ENCODE measurements at regions not wholly inside any gene's neighbourhood (a gene's known extent, or its start where the extent isn't known, plus 50 kb on each side); places are given as distances from the start of the nearest gene placed in this dataset.
A peak's percentile ranks its signal among the peaks of the same experiment; 100 is the strongest.
"Not testable (repeated sequence)": the region's sequence is repeated elsewhere in the genome, so short reads cannot be mapped to it uniquely, and the experiment has no call there.

DNA sequence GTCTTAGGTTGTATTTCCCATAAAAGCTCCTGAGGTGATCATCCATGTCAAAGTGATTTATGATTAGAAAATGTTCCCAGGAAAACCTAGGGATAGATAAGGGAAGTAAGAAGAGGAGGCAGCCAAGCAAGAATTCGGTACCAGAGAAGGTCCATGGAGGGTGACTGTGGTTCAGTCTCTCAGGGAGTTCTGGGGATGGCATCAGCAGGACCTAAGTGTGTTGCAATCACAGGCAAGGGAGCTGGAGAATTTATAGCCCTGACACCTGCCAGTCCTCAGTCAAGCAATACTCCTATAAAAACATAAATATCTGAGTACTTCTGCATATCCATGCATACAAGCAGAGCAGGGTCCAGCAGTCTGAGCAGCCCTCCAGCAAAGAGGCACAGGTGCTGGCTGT lies 95.6 kb upstream of the TOPAZ1 start:
- DNase-seq: no peak

DNA sequence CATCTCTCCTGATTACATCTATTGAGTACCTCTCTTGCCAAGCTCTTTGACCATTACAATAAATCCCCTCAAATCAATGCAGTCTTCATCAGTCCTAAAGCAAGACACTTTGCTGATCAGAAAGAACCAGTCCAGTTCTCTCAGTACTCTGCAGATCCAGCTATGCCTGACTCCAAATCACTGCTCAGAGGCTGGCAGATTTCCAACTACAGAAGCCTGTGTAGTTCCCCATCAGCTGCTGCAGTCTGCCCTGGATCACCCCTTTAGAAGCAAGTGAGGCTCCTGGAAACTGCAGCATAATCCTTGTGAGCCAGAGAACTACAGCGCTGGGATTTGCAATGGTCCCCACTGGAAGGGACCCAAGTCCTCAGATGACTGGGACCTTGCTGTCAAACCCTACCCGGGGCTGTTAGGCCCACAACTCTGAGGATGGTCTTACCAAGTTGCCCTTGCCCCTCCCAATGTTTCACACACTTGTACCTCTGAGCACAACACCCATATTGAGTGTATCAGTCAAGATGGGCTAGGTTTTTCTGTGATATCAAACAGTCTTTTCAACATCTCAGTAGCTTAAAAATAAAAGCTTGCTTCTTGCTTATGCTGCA lies 81.9 kb upstream of the TOPAZ1 start:
- no peak for DNase-seq

DNA sequence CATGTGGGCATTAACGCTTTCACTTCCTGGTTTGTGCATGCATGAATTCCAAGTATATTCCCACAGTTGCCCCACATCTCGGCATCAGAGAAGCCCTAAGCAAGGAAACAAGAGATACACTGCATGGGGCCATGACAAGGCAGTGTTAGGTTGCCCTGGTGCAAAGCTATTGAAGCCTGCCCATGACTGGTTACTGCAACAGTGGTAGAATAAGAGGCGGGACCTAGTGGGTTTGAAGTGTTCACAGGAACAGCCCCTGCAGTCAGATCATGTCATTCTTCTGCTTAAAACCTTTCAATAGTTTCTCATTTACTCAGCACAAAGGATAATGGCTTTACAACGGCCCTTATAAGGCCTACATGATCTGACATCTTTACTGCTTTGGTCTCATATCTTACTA lies 80.9 kb upstream of the TOPAZ1 start:
- no peak for DNase-seq

DNA sequence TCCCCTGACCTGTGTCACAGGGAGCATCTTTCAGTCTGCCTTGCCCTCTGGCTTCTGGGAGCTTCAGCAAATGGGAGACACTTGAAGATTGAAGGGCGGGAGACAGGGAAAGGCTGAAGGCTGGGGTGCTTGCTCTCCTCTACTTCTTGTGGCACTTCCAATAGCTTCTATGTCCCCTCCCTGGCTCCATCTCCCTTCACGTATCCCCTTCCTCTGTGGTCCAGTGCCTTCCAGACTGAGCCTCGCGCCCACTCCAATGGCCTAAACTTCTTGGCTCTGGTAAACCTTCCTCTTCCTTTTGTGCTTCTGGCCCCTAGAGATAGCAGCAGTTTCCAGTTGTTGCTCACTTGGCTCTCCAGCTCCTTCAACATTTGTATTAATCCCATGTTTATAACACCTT lies 69.8 kb upstream of the TOPAZ1 start:
- no peak for DNase-seq

DNA sequence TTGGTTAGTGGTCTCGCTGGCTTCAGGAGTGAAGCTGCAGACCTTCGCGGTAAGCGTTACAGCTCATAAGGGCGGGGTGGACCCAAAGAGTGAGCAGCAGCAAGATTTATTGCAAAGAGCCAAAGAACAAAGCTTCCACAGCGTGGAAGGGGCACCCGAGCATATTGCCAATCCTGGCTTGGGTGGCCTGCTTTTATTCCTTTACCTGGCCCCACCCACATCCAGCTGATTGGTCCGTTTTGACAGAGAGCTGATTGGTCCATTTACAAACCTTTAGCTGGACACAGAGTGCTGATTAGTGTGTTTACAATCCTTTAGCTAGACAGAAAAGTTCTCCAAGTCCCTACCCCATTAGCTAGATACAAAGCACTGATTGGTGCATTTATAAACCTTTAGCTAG lies 69.0 kb upstream of the TOPAZ1 start:
- not testable (repeated sequence) for DNase-seq

DNA sequence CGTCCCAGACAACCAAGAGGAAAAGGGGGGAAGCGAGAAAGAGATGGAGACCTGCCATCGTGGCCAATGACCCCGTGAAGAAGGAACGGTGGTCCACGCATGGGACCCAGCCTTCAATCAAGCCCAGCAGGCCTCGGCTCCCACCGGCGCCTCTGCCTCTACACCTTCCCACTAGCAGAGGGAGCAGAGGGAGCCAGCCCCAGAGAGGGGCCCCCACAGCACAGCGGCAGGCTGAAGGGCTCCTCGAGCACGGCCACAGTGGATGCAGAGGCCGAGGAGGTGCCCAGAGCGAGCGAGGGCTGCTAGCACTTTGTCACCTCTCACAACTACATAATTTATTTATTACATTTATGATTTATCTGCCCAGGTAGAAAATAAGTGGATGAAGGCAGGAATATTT lies 68.4 kb upstream of the TOPAZ1 start:
- DNase-seq: no peak

DNA sequence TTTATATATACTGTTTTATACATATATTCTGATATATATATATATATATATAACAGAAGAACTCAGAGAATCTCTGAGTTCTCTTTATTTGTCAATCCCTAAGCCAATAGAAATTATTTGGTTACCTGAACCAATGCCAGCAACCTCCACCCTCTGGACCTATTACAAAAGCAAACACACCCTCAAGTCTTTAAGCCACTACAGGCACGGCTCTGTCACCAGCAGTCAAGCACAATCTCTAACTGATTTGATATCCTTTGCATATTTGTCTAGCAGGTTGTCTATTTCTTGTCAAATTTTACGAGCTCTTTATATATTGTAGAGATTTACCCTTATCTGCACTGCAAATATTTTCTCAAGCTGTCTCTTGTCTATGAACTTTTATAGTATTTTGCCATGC lies 66.6 kb upstream of the TOPAZ1 start:
- no peak for DNase-seq

DNA sequence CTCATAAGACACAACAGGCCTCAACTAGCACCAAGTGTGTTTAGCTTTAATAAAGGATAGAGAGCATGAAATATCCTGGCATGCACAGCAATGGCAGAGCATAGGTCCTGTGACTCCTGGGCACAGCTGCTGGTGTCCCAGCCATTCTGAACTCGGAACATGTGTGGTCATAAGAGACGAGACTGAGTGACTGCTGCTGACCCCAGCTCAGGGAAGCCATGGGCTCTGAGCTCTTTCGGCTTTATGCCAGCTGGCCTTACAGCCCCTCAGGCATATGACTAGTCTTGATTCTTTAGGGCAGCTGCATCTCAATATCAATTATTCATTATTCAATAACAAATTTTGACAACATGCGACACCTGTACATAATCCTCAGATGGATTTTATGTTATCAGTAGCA lies 62.4 kb upstream of the TOPAZ1 start:
- no peak for DNase-seq

DNA sequence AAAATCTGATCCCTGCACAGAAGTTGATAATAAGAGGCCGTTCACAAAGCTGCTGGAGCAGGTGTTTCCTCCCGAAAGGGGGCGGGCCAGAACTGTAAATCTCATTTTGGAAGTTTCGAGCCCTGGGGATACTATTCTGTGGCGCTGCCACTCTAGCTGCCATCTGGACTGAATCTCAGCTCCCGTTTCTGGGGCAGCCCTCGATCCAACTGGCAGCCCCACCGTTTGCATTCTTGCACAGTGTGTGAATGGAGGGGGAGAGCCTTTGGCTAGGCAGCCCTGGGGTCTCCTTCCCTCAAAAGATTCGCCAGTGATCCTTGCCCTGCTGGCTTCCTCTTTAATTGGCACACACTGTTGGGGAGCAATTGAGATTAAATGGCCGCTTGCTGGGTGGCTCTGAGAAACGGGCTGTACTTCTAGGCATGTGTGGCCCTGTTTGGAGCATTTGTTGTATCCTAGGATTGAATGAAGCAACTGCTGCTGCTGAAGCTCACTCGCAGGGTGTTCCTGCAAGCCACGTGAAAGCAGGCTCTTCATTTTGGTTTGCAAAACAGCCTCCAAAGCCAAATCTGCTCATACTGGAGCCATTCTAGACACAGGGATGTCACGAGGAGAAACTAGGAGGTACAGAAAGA lies 57.2 kb upstream of the TOPAZ1 start:
- DNase-seq: peak in 1 of 4 experiments; percentile 6

DNA sequence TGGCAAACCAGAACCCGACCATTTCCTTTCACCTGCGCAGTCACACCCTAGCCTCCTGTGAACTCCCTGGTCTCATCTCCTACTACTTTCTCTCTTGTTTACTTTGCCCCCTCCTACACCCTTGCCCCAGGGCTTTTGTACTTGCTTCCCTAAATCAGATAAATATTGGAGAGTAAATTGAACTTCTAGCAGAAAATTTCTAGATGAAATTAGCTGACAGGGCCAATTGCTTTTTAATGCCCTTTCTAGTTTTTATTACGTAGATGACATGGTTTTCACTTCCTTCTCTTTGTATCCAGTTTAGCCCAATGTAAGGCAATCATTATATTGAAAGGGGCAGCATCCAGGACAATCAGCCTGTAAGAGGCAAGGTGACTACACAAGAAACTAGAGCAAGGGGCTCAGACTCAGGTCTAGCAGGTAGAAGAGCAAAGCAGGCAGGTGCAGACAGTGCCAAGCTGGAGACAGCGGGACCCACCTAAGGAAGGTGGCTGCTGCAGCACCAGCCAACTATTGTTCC lies 56.2 kb upstream of the TOPAZ1 start:
- no peak for DNase-seq

DNA sequence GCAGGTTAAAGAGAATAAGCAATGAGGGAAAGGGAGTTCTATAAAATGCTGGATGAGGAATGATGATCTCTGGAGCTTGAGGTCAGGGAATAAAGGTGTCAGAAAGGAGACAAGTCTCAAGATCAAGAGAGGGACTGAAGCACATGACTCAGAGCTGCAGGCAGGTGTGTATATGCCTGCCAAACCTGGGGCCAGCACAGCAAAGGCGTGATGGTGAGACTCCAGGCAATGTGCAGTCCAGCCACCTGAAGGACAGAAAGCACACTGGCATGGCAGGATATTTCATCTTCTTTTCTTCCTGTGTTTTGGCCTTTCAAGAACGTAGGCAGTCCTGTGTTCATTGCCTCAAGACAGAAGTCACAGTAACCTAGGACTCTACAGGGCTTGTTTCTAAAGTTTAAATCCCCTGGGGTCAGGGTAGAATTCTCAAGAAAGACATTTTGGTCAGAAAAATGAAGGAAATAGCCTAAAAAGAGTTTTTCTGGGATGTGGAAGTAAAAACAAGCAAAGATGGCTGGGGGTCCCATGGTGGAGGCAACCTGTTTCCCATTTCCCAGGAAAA lies 55.5 kb upstream of the TOPAZ1 start:
- DNase-seq: no peak

DNA sequence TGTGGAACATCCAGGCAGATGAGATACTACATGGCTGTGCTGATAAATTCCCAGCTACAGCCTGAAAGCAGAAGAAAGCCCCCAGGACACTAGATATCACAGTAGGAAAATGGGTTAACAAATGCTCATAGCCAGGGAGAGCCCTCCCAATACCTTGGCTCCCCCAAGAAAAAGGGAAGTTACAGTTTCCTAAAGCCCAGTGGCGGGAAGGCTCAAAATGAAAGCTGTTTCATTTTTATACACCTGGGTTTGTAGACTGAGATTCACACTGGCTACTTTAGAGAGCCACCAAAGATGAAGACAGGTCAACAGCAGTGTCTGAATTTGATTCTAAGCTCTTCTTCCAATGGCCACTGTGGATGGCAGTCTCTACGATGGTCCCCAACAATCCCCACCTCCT lies 55.0 kb upstream of the TOPAZ1 start:
- no peak for DNase-seq
